ENCODE measurements at regions not wholly inside any gene's neighbourhood (a gene's known extent, or its start where the extent isn't known, plus 50 kb on each side); places are given as distances from the start of the nearest gene placed in this dataset.

DNA sequence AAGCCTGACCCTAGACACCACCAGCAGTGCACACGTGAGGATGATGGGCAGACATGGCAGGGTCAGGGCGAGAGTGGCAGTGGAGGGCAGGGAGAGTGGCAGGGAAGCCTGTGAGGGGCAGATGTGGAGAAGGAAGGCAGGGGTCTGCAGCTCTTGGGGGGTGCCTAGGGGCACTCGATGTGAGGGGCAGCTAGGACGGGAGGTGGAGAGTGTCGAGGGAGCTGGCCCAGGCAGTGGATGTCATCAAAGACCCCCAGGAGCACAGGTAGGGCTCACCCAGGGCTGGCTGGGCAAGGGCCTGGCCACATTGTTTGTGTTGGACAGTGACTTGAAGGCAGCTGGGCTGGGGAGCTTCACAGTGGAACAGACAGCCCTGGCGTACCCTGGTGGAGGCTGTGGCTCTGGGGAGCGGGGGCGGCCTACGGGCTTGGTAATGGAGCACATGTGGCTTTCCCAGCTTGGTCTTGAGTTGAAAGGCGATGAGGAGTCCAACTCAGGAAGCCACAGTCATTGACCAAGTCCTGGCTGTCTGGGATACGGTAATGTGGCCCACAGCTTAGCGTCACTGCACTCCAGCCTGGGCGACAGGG lies 87.1 kb downstream of the RTP5 start:
- peaks cover 0 to 3% (median 0%) of the 10 kb centered on the region in 5 donors for H3K27me3 ChIP-seq (ENCODE audit: control insufficient read depth in 5 of 5, insufficient read depth in 4 of 5, low read length in 5 of 5)
- no peak overlapping the region for H3K9ac ChIP-seq (ENCODE audit: low read length in 5 of 5)
- no peak overlapping the region for H3K27ac ChIP-seq (ENCODE audit: low read depth, low read length)
- H3K36me3 ChIP-seq (ENCODE audit: control insufficient read depth in 5 of 5, insufficient read depth in 5 of 5, low read length in 5 of 5) = no peaks in the 10 kb centered on the region
- H3K4me3 ChIP-seq (ENCODE audit: low read depth in 1 of 5, low read length in 5 of 5) = no peak overlapping the region
- no peaks in the 10 kb centered on the region for H3K9me3 ChIP-seq (ENCODE audit: control insufficient read depth in 5 of 5, low read length in 5 of 5)
- H3K4me1 ChIP-seq (ENCODE audit: control insufficient read depth in 5 of 5, insufficient read depth in 5 of 5, low read length in 5 of 5) = peaks cover 0 to 8% (median 0%) of the 10 kb centered on the region in 5 donors

DNA sequence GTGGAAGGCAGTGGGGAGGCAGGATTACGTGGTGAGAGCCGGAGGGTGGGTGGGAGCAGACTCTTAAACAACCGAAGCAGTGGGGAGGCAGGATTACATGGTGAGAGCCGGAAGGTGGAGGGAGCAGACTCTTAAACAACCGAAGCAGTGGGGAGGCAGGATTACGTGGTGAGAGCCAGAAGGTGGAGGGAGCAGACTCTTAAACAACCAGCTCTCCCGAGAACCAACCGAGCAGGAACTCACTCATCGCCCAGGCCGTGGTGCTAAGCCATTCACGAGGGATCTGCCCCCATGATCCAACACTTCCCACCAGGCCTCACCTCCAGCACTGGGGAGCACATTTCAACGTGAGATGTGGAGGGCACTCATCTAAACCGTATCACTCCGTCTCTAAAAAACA lies 87.7 kb downstream of the RTP5 start:
- Histone ChIP-seq H3K27me3 (ENCODE audit: control insufficient read depth in 5 of 5, insufficient read depth in 4 of 5, low read length in 5 of 5) (peaks cover 0 to 3% (median 0%) of the 10 kb centered on the region in 5 donors), H3K4me1 (ENCODE audit: control insufficient read depth in 5 of 5, insufficient read depth in 5 of 5, low read length in 5 of 5) (peaks cover 0 to 8% (median 0%) of the 10 kb centered on the region in 5 donors), H3K9ac (ENCODE audit: low read length in 5 of 5) (no peak overlapping the region), H3K4me3 (ENCODE audit: low read depth in 1 of 5, low read length in 5 of 5) (no peak overlapping the region), H3K9me3 (ENCODE audit: control insufficient read depth in 5 of 5, low read length in 5 of 5) (no peaks in the 10 kb centered on the region), H3K27ac (ENCODE audit: low read depth, low read length) (no peak overlapping the region), H3K36me3 (ENCODE audit: control insufficient read depth in 5 of 5, insufficient read depth in 5 of 5, low read length in 5 of 5) (no peaks in the 10 kb centered on the region)

DNA sequence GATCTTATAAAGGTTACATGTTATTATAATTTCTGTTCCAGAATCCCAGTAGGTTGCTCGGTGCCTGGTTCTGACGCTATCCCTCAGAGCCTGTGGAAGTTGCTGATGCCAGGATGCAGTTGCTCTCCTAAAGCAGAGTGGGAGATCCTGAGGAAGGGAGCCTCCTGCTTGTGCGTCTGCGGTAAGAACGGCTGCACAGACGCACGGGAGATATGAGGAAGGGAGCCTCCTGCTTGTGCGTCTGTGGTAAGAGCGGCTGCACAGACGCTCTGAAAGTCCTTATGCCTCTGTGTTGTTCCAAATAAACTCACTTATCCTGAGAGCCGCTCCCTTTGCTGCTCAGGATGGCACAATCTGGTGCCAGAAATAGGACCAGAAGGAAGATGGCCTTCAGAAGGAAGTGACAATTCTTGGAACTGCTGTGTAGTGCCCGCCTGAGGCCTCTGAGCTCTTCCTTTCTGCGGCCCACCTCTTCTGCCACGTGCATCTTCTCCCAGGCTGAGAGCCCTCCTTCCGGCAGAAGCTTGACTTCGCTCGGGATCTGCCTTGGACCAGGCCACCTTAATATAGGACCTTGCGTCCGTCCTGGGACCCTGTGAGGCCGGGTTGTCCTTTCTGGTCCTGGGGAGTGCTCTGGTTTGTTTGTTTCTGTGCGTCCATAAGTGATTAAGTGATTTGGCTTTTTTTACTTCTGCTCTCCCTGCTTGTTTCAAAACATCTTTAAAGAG lies 89.5 kb downstream of the RTP5 start:
- H3K9ac ChIP-seq (ENCODE audit: low read length in 5 of 5) = no peak overlapping the region
- H3K36me3 ChIP-seq (ENCODE audit: control insufficient read depth in 5 of 5, insufficient read depth in 5 of 5, low read length in 5 of 5) = no peaks in the 10 kb centered on the region
- no peak overlapping the region for H3K4me3 ChIP-seq (ENCODE audit: low read depth in 1 of 5, low read length in 5 of 5)
- peaks cover 0 to 8% (median 0%) of the 10 kb centered on the region in 5 donors for H3K4me1 ChIP-seq (ENCODE audit: control insufficient read depth in 5 of 5, insufficient read depth in 5 of 5, low read length in 5 of 5)
- H3K27ac ChIP-seq (ENCODE audit: low read depth, low read length) = no peak overlapping the region
- H3K9me3 ChIP-seq (ENCODE audit: control insufficient read depth in 5 of 5, low read length in 5 of 5) = no peaks in the 10 kb centered on the region
- peaks cover 0 to 3% (median 0%) of the 10 kb centered on the region in 5 donors for H3K27me3 ChIP-seq (ENCODE audit: control insufficient read depth in 5 of 5, insufficient read depth in 4 of 5, low read length in 5 of 5)

DNA sequence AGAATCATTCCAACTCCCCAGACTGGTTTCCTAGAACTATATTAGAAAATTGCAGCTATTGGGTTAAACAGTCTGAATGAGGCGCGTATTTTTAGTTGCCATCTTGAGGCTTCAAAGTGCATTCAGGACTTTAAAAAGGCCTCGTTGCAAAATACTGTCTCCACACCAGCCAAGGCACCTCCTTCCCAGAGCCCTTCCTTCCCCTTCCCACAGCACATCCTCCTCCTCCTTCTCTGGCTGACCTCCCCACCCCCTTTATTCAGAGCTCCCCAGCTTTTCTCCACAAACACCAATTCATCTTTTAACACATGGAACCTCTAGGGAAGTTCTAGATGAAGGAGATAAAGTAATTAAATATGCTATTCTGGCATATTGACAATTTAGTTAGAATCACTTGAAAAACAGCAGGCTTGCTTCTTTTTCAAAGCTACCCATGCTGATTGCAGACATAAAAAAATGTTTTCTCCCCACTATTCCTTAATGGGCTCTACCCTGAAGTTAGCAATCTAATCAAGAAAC lies 90.3 kb downstream of the RTP5 start:
- H3K9me3 ChIP-seq (ENCODE audit: control insufficient read depth in 5 of 5, low read length in 5 of 5) = no peaks in the 10 kb centered on the region
- no peaks in the 10 kb centered on the region for H3K36me3 ChIP-seq (ENCODE audit: control insufficient read depth in 5 of 5, insufficient read depth in 5 of 5, low read length in 5 of 5)
- peaks cover 0 to 8% (median 0%) of the 10 kb centered on the region in 5 donors for H3K4me1 ChIP-seq (ENCODE audit: control insufficient read depth in 5 of 5, insufficient read depth in 5 of 5, low read length in 5 of 5)
- H3K27me3 ChIP-seq (ENCODE audit: control insufficient read depth in 5 of 5, insufficient read depth in 4 of 5, low read length in 5 of 5) = peaks cover 0 to 3% (median 0%) of the 10 kb centered on the region in 5 donors
- no peak overlapping the region for H3K27ac ChIP-seq (ENCODE audit: low read depth, low read length)
- no peak overlapping the region for H3K4me3 ChIP-seq (ENCODE audit: low read depth in 1 of 5, low read length in 5 of 5)
- no peak overlapping the region for H3K9ac ChIP-seq (ENCODE audit: low read length in 5 of 5)

DNA sequence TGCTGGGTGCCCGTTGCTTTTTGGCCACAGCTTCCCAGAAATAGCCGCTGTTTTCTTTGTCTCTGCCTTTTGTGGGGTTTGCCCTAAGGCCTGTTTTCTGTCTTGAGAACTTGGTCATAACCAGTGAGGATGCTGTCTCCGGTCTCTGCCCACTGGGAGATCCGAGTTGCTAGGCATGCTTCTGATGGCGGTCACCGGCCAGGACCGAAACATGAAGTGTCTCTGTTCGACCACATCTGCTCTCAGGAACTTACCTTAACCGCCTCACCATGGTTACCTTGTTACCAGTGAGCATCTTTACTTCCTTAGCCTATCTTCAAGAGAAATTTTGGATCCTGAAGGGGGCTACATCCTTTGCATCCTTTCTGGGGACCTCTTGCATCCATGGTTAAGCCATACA lies 91.9 kb downstream of the RTP5 start:
- Histone ChIP-seq H3K27me3 (ENCODE audit: control insufficient read depth in 5 of 5, insufficient read depth in 4 of 5, low read length in 5 of 5) (no peaks in the 10 kb centered on the region), H3K9me3 (ENCODE audit: control insufficient read depth in 5 of 5, low read length in 5 of 5) (no peaks in the 10 kb centered on the region)

DNA sequence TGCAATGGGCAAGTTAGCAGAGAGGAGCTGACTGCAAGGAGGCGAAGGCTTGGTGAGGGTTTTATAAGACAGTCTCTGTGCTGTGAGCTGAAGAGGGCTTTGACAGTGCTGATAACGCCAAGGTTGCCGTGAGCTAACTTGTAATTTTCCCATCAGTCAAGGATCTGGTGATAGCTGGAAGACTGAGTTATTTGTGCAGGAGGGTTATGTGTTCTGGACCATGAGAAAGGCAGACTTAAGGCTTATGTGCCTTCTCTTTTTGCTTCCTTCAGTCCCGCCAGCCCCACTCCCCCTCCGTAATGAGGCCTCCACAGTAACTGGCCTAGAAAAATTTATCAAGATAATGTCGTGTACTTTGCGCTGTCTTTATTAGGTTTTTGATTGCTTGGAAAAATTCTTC lies 94.6 kb downstream of the RTP5 start:
- Histone ChIP-seq H3K4me3 (ENCODE audit: low read depth in 1 of 5, low read length in 5 of 5) (no peak overlapping the region), H3K4me1 (ENCODE audit: control insufficient read depth in 5 of 5, insufficient read depth in 5 of 5, low read length in 5 of 5) (peaks cover 0 to 9% (median 5%) of the 10 kb centered on the region in 5 donors)

More for the DNA sequence above, 91.9 kb downstream of the RTP5 start:
- H3K4me1 ChIP-seq (ENCODE audit: control insufficient read depth in 5 of 5, insufficient read depth in 5 of 5, low read length in 5 of 5) = peaks cover 0 to 9% (median 5%) of the 10 kb centered on the region in 5 donors
- H3K9ac ChIP-seq (ENCODE audit: low read length in 5 of 5) = no peak overlapping the region
- H3K27ac ChIP-seq (ENCODE audit: low read depth, low read length) = no peak overlapping the region
- H3K36me3 ChIP-seq (ENCODE audit: control insufficient read depth in 5 of 5, insufficient read depth in 5 of 5, low read length in 5 of 5) = no peaks in the 10 kb centered on the region
- H3K4me3 ChIP-seq (ENCODE audit: low read depth in 1 of 5, low read length in 5 of 5) = no peak overlapping the region

DNA sequence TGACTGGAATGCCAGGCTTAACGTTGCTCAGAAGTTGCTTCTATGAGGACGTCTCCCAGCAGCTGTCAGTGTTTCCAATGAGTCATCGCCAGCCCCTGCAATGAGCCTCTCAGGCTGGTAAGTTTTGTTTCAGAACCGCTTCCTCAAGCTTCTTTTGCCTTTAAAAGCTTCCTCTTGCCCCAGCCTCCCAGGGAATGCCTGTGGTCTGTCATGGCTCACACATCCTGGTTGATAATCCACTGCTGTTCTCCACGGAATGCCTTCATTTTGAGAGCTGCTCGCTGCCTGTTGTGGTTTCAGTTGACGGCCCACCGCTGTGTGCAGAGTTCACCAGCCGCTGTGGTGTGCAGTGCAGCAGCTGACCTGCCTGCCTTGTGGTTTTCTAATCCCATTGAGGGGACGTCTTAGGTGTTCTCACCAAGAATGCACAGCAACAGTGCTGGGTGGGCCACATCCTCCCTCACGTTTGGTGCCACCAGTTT lies 96.4 kb downstream of the RTP5 start:
- H3K4me1 ChIP-seq (ENCODE audit: control insufficient read depth in 5 of 5, insufficient read depth in 5 of 5, low read length in 5 of 5) = peaks cover 0 to 5% (median 0%) of the 10 kb centered on the region in 5 donors
- no peak overlapping the region for H3K9ac ChIP-seq (ENCODE audit: low read length in 5 of 5)

More for the DNA sequence above, 94.6 kb downstream of the RTP5 start:
- Histone ChIP-seq H3K27me3 (ENCODE audit: control insufficient read depth in 5 of 5, insufficient read depth in 4 of 5, low read length in 5 of 5) (no peaks in the 10 kb centered on the region), H3K36me3 (ENCODE audit: control insufficient read depth in 5 of 5, insufficient read depth in 5 of 5, low read length in 5 of 5) (no peaks in the 10 kb centered on the region), H3K9me3 (ENCODE audit: control insufficient read depth in 5 of 5, low read length in 5 of 5) (no peaks in the 10 kb centered on the region), H3K27ac (ENCODE audit: low read depth, low read length) (no peak overlapping the region), H3K9ac (ENCODE audit: low read length in 5 of 5) (no peak overlapping the region)

DNA sequence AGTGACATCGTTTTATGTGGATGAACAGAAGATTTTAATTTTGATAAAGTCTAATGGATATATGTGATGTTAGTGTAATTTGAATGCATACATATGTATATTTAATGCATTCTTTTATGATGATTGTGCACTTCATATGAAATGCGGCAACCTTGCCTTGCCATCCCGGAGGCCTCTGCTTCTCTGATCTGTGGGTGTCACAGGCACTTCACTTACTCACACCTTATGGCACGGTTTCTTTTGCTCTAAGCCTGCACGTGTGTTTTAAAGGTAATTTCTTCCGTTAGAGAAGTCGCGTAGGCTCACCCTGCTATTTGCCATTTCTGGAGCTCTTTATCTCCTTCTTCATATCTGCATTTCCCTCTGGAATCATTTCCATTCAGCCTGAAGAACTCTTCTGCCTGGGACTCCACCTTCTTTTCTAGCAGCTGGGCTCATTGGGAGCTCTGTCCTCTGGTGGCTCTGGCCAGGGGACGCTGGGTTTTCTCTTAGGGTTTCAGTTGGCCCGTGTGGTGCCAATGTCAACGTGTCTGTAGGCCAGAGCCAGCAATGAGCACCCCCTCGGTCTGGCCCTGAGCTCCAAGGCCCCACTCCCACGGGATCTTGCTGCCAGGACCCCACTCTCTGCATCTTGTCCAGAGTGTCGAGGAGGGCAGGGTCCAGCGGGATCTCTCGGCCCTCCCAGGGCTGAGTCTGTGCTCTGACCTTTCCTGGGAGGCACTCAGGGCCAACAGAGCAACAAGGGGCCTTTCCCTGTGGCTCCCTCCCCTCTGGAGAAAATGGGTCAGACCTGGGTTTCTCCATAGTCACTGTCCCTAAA lies 97.3 kb downstream of the RTP5 start:
- H3K36me3 ChIP-seq (ENCODE audit: control insufficient read depth in 5 of 5, insufficient read depth in 5 of 5, low read length in 5 of 5) = no peaks in the 10 kb centered on the region
- H3K4me1 ChIP-seq (ENCODE audit: control insufficient read depth in 5 of 5, insufficient read depth in 5 of 5, low read length in 5 of 5) = peaks cover 0 to 5% (median 0%) of the 10 kb centered on the region in 5 donors
- no peak overlapping the region for H3K9ac ChIP-seq (ENCODE audit: low read length in 5 of 5)
- H3K4me3 ChIP-seq (ENCODE audit: low read depth in 1 of 5, low read length in 5 of 5) = no peak overlapping the region
- H3K27ac ChIP-seq (ENCODE audit: low read depth, low read length) = no peak overlapping the region
- H3K9me3 ChIP-seq (ENCODE audit: control insufficient read depth in 5 of 5, low read length in 5 of 5) = no peaks in the 10 kb centered on the region
- H3K27me3 ChIP-seq (ENCODE audit: control insufficient read depth in 5 of 5, insufficient read depth in 4 of 5, low read length in 5 of 5) = no peaks in the 10 kb centered on the region

More for the DNA sequence above, 96.4 kb downstream of the RTP5 start:
- no peaks in the 10 kb centered on the region for H3K9me3 ChIP-seq (ENCODE audit: control insufficient read depth in 5 of 5, low read length in 5 of 5)
- no peak overlapping the region for H3K27ac ChIP-seq (ENCODE audit: low read depth, low read length)
- no peaks in the 10 kb centered on the region for H3K27me3 ChIP-seq (ENCODE audit: control insufficient read depth in 5 of 5, insufficient read depth in 4 of 5, low read length in 5 of 5)
- H3K36me3 ChIP-seq (ENCODE audit: control insufficient read depth in 5 of 5, insufficient read depth in 5 of 5, low read length in 5 of 5) = no peaks in the 10 kb centered on the region
- H3K4me3 ChIP-seq (ENCODE audit: low read depth in 1 of 5, low read length in 5 of 5) = peak overlapping the region in 3 of 5 donors; percentile 30 to 48 (median 41)

DNA sequence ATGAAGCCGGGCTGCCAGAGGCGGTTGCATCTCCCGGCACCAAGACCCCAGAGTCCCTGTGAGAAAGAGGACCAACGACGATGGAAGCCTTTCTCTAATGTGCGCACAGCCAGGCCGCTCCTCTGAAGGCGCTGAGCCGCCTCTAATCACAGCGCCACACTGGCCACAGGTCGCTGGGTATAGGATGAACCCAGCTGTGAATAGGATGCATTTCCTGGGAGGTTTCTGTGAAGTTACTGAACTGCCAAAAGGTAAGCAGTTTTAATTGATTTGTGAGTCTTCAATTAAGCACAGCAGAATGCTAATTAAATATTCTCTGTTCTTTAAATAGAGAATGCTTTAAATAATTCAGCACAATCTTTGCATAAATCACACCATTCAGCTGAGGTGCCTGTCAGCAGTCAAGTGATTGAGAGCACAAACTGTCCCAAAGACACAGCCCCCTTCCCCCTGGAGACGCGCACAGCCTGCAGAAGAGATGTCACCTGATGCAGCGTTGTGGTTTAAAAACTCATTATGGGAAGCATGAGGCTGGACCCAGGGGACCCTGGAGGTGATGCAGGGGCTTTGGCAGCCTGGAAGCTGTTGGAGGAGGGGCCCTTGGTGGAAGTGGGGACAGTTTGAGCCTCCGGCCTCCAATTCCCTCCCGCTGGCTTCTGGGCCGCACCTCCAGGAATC lies 98.1 kb downstream of the RTP5 start:
- Histone ChIP-seq H3K9ac (ENCODE audit: low read length in 5 of 5) (no peak overlapping the region), H3K27ac (ENCODE audit: low read depth, low read length) (no peak overlapping the region), H3K4me3 (ENCODE audit: low read depth in 1 of 5, low read length in 5 of 5) (no peak overlapping the region), H3K4me1 (ENCODE audit: control insufficient read depth in 5 of 5, insufficient read depth in 5 of 5, low read length in 5 of 5) (peaks cover 0 to 5% (median 0%) of the 10 kb centered on the region in 5 donors), H3K9me3 (ENCODE audit: control insufficient read depth in 5 of 5, low read length in 5 of 5) (no peaks in the 10 kb centered on the region), H3K27me3 (ENCODE audit: control insufficient read depth in 5 of 5, insufficient read depth in 4 of 5, low read length in 5 of 5) (no peaks in the 10 kb centered on the region), H3K36me3 (ENCODE audit: control insufficient read depth in 5 of 5, insufficient read depth in 5 of 5, low read length in 5 of 5) (no peaks in the 10 kb centered on the region)
